Superior temporal gyrus (tissue), 1 donor: ENCODE measurements at regions not wholly inside any gene's neighbourhood (a gene's known extent, or its start where the extent isn't known, plus 50 kb on each side); places are given as distances from the start of the nearest gene placed in this dataset.

Source experiments
- DNase-seq: peaks from one replicate; pipeline ENCODE4 v3.0.0-alpha.2; 2016; ENCODE audit errors: extremely low spot score

GRCh38 chr3:18774319-18775088, 349.4 kb upstream of the SATB1 start:
- no peak for DNase-seq

- no peak for DNase-seq
Measured at GRCh38 chr3:18772699-18773305, 347.7 kb upstream of the SATB1 start.

GRCh38 chr3:18771931-18772330, 346.8 kb upstream of the SATB1 start:
- no peak for DNase-seq

GRCh38 chr3:18770800-18771199, 345.7 kb upstream of the SATB1 start:
- DNase-seq = no peak

GRCh38 chr3:18767756-18768303, 342.7 kb upstream of the SATB1 start:
- DNase-seq = no peak

- DNase-seq = no peak
Measured at GRCh38 chr3:18766974-18767373, 341.8 kb upstream of the SATB1 start.

- DNase-seq = no peak
Measured at GRCh38 chr3:18765662-18766061, 340.5 kb upstream of the SATB1 start.

GRCh38 chr3:18765161-18765560, 340.0 kb upstream of the SATB1 start:
- DNase-seq = no peak

- DNase-seq = no peak
Measured at GRCh38 chr3:18761530-18761929, 336.4 kb upstream of the SATB1 start.

- DNase-seq = peak; percentile 58
Measured at GRCh38 chr3:18758047-18758704, 333.0 kb upstream of the SATB1 start.

GRCh38 chr3:18757476-18757875, 332.3 kb upstream of the SATB1 start:
- no peak for DNase-seq

GRCh38 chr3:18752273-18752934, 327.3 kb upstream of the SATB1 start:
- DNase-seq = no peak

GRCh38 chr3:18751514-18751913, 326.4 kb upstream of the SATB1 start:
- no peak for DNase-seq

- no peak for DNase-seq
Measured at GRCh38 chr3:18747383-18747782, 322.2 kb upstream of the SATB1 start.

- DNase-seq = no peak
Measured at GRCh38 chr3:18745472-18745871, 320.3 kb upstream of the SATB1 start.

GRCh38 chr3:18744472-18744871, 319.3 kb upstream of the SATB1 start:
- no peak for DNase-seq

GRCh38 chr3:18743761-18744160, 318.6 kb upstream of the SATB1 start:
- no peak for DNase-seq

- DNase-seq = no peak
Measured at GRCh38 chr3:18740631-18741583, 315.8 kb upstream of the SATB1 start.

GRCh38 chr3:18739099-18739433, 313.9 kb upstream of the SATB1 start:
- DNase-seq = no peak

- DNase-seq = no peak
Measured at GRCh38 chr3:18738393-18739098, 313.4 kb upstream of the SATB1 start.

- DNase-seq = no peak
Measured at GRCh38 chr3:18735005-18735404, 309.9 kb upstream of the SATB1 start.
